ENCODE measurements at regions not wholly inside any gene's neighbourhood (a gene's known extent, or its start where the extent isn't known, plus 50 kb on each side); places are given as distances from the start of the nearest gene placed in this dataset.

GRCh38 chr1:17953921-17954320, 153.7 kb upstream of the IGSF21 start:
- H3K27ac Mint-ChIP-seq = no peak overlapping the region
- WGBS, 2 experiments (ENCODE audit: insufficient coverage in 1 of 2, insufficient read length in 1 of 2) = 96% methylated on average over 4 of the region's 4 CpGs
- Histone ChIP-seq H3K9me3 (ENCODE audit: control insufficient read depth, low read length) (no peaks in the 10 kb centered on the region), H3K9ac (ENCODE audit: extremely low read depth, low read length, poor library complexity, severe bottlenecking) (no peak overlapping the region), H3K36me3 (ENCODE audit: control insufficient read depth, insufficient read depth, low read length) (no peaks in the 10 kb centered on the region), H3K27me3 (ENCODE audit: control insufficient read depth, insufficient read depth, low read length, poor library complexity, severe bottlenecking) (peaks cover 6% of the 10 kb centered on the region), H3K27ac (ENCODE audit: low read depth, low read length) (no peak overlapping the region), H3K4me3 (ENCODE audit: low read length) (no peak overlapping the region), H3K4me1 (ENCODE audit: control insufficient read depth, insufficient read depth, low read length) (no peaks in the 10 kb centered on the region)
- no peak for TF ChIP-seq CTCF (conservative IDR thresholded peaks at IDR 0.05)
- peaks cover 6% of the 10 kb centered on the region for H3K9me3 Mint-ChIP-seq
- peaks cover 16% of the 10 kb centered on the region for H3K27me3 Mint-ChIP-seq (ENCODE audit: insufficient read depth)
- no peak overlapping the region for H3K4me3 Mint-ChIP-seq
- DNase-seq = no peak
- H3K36me3 Mint-ChIP-seq (ENCODE audit: low read depth) = no peaks in the 10 kb centered on the region
- peaks cover 8% of the 10 kb centered on the region for H3K4me1 Mint-ChIP-seq

DNA sequence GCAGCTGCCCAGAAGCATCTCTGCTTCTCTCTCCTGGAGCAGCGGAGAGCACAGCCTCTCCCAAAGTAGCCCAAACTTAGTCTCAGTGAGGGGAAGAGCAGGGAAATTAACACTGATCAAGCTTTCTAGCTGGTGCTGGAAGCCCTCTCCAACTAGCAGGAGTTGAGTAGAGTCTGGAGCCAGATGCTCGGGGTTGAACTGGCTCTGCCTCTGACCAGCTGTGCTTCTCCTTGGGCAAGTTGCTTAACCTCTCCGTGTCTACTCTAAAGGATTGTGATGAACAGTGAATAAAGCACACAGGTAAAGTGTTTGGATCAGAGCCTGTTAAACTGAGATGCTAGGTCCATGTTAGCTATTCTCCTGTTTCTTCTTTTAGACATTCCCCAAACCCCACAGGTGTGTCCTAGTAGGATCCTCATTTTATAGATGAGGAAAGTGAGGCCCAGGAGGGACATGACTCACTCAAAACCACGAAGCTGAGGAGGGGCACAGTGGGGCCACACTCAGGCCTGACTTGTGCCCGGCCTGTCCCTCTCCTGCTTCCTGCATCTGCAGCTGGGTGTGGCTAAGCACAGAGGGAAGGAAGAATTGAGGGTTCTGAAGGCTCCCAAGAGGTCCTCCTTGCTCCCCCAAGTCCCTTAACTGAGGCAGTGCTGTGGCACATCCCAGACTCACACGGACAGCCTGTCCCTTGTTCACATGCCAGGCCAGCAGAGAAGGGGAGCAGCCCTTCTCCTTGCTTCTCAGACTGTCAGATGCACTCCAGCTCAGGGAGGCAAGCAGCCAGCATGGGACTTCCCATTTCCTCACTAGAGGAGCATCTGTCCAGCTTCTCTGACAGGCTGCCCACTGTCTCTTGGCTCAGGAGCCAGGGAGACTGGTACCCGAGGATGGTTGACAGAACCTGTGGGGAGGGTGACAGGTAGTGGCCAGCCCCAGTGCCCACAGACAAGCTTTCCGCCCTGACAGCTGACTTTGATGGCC, 152.0 kb upstream of the IGSF21 start:
- Mint-ChIP-seq H3K27me3 (ENCODE audit: insufficient read depth) (peaks cover 14% of the 10 kb centered on the region), H3K4me1 (peaks cover 11% of the 10 kb centered on the region), H3K4me3 (no peak overlapping the region), H3K36me3 (ENCODE audit: low read depth) (no peaks in the 10 kb centered on the region), H3K27ac (no peak overlapping the region), H3K9me3 (peaks cover 6% of the 10 kb centered on the region)
- Histone ChIP-seq H3K36me3 (ENCODE audit: control insufficient read depth, insufficient read depth, low read length) (no peaks in the 10 kb centered on the region), H3K27ac (ENCODE audit: low read depth, low read length) (no peak overlapping the region), H3K27me3 (ENCODE audit: control insufficient read depth, insufficient read depth, low read length, poor library complexity, severe bottlenecking) (peaks cover 6% of the 10 kb centered on the region), H3K4me3 (ENCODE audit: low read length) (no peak overlapping the region), H3K9me3 (ENCODE audit: control insufficient read depth, low read length) (no peaks in the 10 kb centered on the region), H3K9ac (ENCODE audit: extremely low read depth, low read length, poor library complexity, severe bottlenecking) (no peak overlapping the region), H3K4me1 (ENCODE audit: control insufficient read depth, insufficient read depth, low read length) (no peaks in the 10 kb centered on the region)
- WGBS, 2 experiments (ENCODE audit: insufficient coverage in 1 of 2, insufficient read length in 1 of 2) = 79 to 87% methylated on average over 6 to 8 of the region's 8 CpGs
- DNase-seq = no peak
- no peak for TF ChIP-seq CTCF (conservative IDR thresholded peaks at IDR 0.05)

- H3K9ac ChIP-seq (ENCODE audit: extremely low read depth, low read length, poor library complexity, severe bottlenecking) = no peak overlapping the region
- no peak overlapping the region for H3K4me3 ChIP-seq (ENCODE audit: low read length)
- no peaks in the 10 kb centered on the region for H3K36me3 ChIP-seq (ENCODE audit: control insufficient read depth, insufficient read depth, low read length)
- H3K27me3 Mint-ChIP-seq (ENCODE audit: insufficient read depth) = peaks cover 22% of the 10 kb centered on the region
- H3K4me3 Mint-ChIP-seq = no peak overlapping the region
- peaks cover 6% of the 10 kb centered on the region for H3K9me3 Mint-ChIP-seq
- no peak overlapping the region for H3K27ac ChIP-seq (ENCODE audit: low read depth, low read length)
- H3K4me1 Mint-ChIP-seq = peaks cover 11% of the 10 kb centered on the region
- WGBS, 2 experiments (ENCODE audit: insufficient coverage in 1 of 2, insufficient read length in 1 of 2) = 50 to 67% methylated on average over 2 to 10 of the region's 10 CpGs
- no peaks in the 10 kb centered on the region for H3K36me3 Mint-ChIP-seq (ENCODE audit: low read depth)
- no peaks in the 10 kb centered on the region for H3K4me1 ChIP-seq (ENCODE audit: control insufficient read depth, insufficient read depth, low read length)
- DNase-seq = no peak
- H3K9me3 ChIP-seq (ENCODE audit: control insufficient read depth, low read length) = no peaks in the 10 kb centered on the region
- no peak for TF ChIP-seq CTCF (conservative IDR thresholded peaks at IDR 0.05)
- H3K27me3 ChIP-seq (ENCODE audit: control insufficient read depth, insufficient read depth, low read length, poor library complexity, severe bottlenecking) = peaks cover 6% of the 10 kb centered on the region
- no peak overlapping the region for H3K27ac Mint-ChIP-seq
These were observed 149.9 kb upstream of the IGSF21 start for GRCh38 chr1:17957588-17958267.

Data from endodermal cell (in vitro differentiated cells).